Liver (tissue), 8 donors: ENCODE measurements at regions not wholly inside any gene's neighbourhood (a gene's known extent, or its start where the extent isn't known, plus 50 kb on each side); places are given as distances from the start of the nearest gene placed in this dataset.

Experiments used
- DNase-seq: peaks from one replicate; pipeline ENCODE4 v3.0.0-alpha.2; 2017; ENCODE audit warnings: low spot score
- H3K27ac ChIP-seq, 2 donors: one replicate each; pipeline ENCODE4 v1.7.0; 2013; ENCODE audit warnings: inconsistent platforms in 2 of 2, low read length in 2 of 2, control low read depth in 1 of 2, low read depth in 1 of 2, mild to moderate bottlenecking in 1 of 2
- H3K27me3 ChIP-seq, 4 donors: one replicate each; pipeline versions ENCODE4 v1.6.1 to v1.7.0; 2013; ENCODE audit warnings: low read length in 3 of 4, inconsistent platforms in 1 of 4, mild to moderate bottlenecking in 1 of 4, moderate library complexity in 1 of 4; ENCODE audit not compliant: control insufficient read depth in 4 of 4, insufficient read depth in 4 of 4
- H3K36me3 ChIP-seq, 4 donors: one replicate each; pipeline versions ENCODE4 v1.6.1 to v1.7.0; 2013; ENCODE audit warnings: low read length in 3 of 4, mild to moderate bottlenecking in 3 of 4, low read depth in 1 of 4, moderate library complexity in 1 of 4; ENCODE audit not compliant: control insufficient read depth in 4 of 4, insufficient read depth in 3 of 4
- H3K4me1 ChIP-seq, 4 donors: one replicate each; pipeline versions ENCODE4 v1.6.1 to v1.7.0; 2013; ENCODE audit warnings: low read length in 3 of 4, mild to moderate bottlenecking in 3 of 4, moderate library complexity in 1 of 4; ENCODE audit not compliant: control insufficient read depth in 4 of 4, insufficient read depth in 4 of 4
- H3K4me3 ChIP-seq, 3 donors: one replicate each; pipeline versions ENCODE4 v1.6.1 to v1.7.0; 2013; ENCODE audit warnings: low read length in 3 of 3, control low read depth in 1 of 3, low read depth in 1 of 3, mild to moderate bottlenecking in 1 of 3
- H3K9ac ChIP-seq, 2 donors: one replicate each; pipeline ENCODE4 v1.7.0; 2013; ENCODE audit warnings: low read length in 2 of 2, mild to moderate bottlenecking in 2 of 2, moderate library complexity in 2 of 2, control low read depth in 1 of 2, low read depth in 1 of 2
- H3K9me3 ChIP-seq, 4 donors: one replicate each; pipeline versions ENCODE4 v1.6.1 to v1.7.0; 2013; ENCODE audit warnings: low read length in 3 of 4; ENCODE audit not compliant: control insufficient read depth in 4 of 4
- ATF3 ChIP-seq: IDR thresholded peaks from 2 replicates; pipeline ENCODE4 v1.6.1; 2016; ENCODE audit warnings: antibody characterized with exemption
- HNF4A ChIP-seq, 2 donors: conservative IDR thresholded peaks; 2 replicates each; pipeline ENCODE4 v1.6.1; 2016; ENCODE audit warnings: antibody characterized with exemption in 2 of 2, mild to moderate bottlenecking in 2 of 2
- JUND ChIP-seq, 2 donors: IDR thresholded peaks; 2 replicates each; pipeline ENCODE4 v1.6.1; 2016; ENCODE audit warnings: antibody characterized with exemption in 2 of 2
- NR2F2 ChIP-seq: IDR thresholded peaks from 2 replicates; pipeline ENCODE4 v1.6.1; 2016; ENCODE audit warnings: antibody characterized with exemption
- RAD21 ChIP-seq, 2 donors: IDR thresholded peaks; 2 replicates each; pipeline ENCODE4 v1.6.1; 2016; ENCODE audit warnings: antibody characterized with exemption in 2 of 2, mild to moderate bottlenecking in 2 of 2
- REST ChIP-seq: IDR thresholded peaks from 2 replicates; pipeline ENCODE4 v1.6.1; 2016; ENCODE audit warnings: antibody characterized with exemption, mild to moderate bottlenecking
- RXRA ChIP-seq, 2 donors: IDR thresholded peaks; 2 replicates each; pipeline ENCODE4 v1.6.1; 2017 to 2018; ENCODE audit warnings: antibody characterized with exemption in 2 of 2, mild to moderate bottlenecking in 1 of 2
- SP1 ChIP-seq: IDR thresholded peaks from 2 replicates; pipeline ENCODE4 v1.6.1; 2018; ENCODE audit warnings: antibody characterized with exemption, mild to moderate bottlenecking
- TAF1 ChIP-seq: conservative IDR thresholded peaks from 2 replicates; pipeline ENCODE4 v1.6.1; 2016; ENCODE audit warnings: antibody characterized with exemption, mild to moderate bottlenecking
- YY1 ChIP-seq: IDR thresholded peaks from 2 replicates; pipeline ENCODE4 v1.6.1; 2016; ENCODE audit warnings: antibody characterized with exemption, mild to moderate bottlenecking
- ZBTB33 ChIP-seq: IDR thresholded peaks from 2 replicates; pipeline ENCODE4 v1.6.1; 2016; ENCODE audit warnings: antibody characterized with exemption
- WGBS: extraction: QIAGEN DNeasy Blood & Tissue Kit; methylation state at CpG from one replicate; pipeline ENCODE4 v1.1.7; 2013; 5-methylcytosine and 5-hydroxymethylcytosine counted together
- TF ChIP-seq, protein P1 (sequence below): IDR thresholded peaks from 2 replicates; pipeline ENCODE4 v1.6.1; 2016; ENCODE audit warnings: antibody characterized with exemption
- TF ChIP-seq, protein P2 (sequence below): fragments of 150-350 bp; IDR thresholded peaks from 2 replicates; pipeline ENCODE4 v1.5.1; 2017; ENCODE audit warnings: improper control_type of control experiment, low read depth, low read length; ENCODE audit not compliant: missing input control
- donor health status: healthy.
- donor health status: healthy.
- donor health status: healthy.
- donor health status: healthy.
- donor health status: healthy.

DNA sequence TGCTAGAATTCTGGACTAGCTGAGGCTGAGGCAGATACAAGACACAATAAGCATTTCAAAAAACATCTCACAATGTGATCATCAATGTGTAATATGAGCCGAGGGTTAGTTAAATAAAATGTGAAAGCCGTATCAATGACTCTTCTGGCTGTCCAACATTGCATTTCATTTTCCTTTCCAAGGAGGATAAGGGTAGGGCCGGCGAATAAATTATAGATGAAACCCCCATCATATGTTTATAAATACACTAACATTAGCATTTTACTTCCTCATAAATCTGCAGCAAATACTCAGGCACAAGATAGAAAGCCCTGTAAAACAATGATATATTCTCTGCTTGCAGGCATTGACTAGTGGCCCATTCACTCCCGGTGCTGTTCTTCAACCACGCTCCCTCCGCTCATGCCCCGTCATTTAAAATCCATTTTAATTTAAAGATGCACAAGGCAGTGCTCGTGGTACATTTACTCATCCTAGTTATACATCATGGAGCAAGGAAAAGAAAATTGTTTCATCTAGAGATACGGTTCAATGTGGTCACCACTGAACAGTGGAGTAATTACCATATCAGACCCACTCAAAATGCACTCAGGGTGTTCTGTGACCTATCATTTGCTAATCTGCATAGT lies 59.9 kb upstream of the RCN1 start:
- no peaks in the 10 kb centered on the region for H3K4me1 ChIP-seq
- H3K9me3 ChIP-seq: no peaks in the 10 kb centered on the region
- 86% methylated on average over 10 of the region's 10 CpGs for WGBS
- H3K4me3 ChIP-seq: no peak overlapping the region
- H3K27me3 ChIP-seq: peaks cover 0 to 2% (median 0%) of the 10 kb centered on the region in 4 donors
- no peak overlapping the region for H3K9ac ChIP-seq
- H3K36me3 ChIP-seq: no peaks in the 10 kb centered on the region
- TF ChIP-seq HNF4A (conservative IDR thresholded peaks at IDR 0.05) (no peak), ZBTB33 (no peak), JUND (IDR thresholded peaks at IDR 0.05) (no peak), TAF1 (no peak), ATF3 (no peak), RAD21 (IDR thresholded peaks at IDR 0.05) (no peak), REST (no peak), NR2F2 (no peak), RXRA (IDR thresholded peaks at IDR 0.05) (no peak), YY1 (no peak)
- TF ChIP-seq, protein P1, sequence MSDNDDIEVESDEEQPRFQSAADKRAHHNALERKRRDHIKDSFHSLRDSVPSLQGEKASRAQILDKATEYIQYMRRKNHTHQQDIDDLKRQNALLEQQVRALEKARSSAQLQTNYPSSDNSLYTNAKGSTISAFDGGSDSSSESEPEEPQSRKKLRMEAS: no peak
- no peak overlapping the region for H3K27ac ChIP-seq
- DNase-seq: no peak

DNA sequence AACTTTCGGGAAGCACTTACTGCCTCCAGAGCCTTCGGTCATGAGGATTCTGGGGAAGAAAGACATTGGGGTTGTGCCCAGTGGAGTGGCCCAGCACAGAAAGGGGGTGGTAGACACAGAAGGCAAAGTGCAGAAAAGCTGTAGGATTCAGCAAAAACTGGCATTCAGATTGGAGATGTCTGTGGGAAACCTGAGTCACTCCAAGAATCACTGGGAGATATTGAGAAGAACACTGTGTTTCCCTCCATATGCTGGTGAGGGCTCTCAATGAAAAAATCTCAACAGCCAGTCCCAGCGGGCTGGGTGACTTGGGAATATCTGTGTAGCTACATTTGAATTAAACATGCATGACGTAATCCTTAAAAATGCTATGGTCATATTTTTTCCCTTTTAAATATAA lies 61.2 kb upstream of the RCN1 start:
- no peak for TF ChIP-seq TAF1
- no peak for TF ChIP-seq SP1
- no peak for TF ChIP-seq REST
- TF ChIP-seq, protein P2, sequence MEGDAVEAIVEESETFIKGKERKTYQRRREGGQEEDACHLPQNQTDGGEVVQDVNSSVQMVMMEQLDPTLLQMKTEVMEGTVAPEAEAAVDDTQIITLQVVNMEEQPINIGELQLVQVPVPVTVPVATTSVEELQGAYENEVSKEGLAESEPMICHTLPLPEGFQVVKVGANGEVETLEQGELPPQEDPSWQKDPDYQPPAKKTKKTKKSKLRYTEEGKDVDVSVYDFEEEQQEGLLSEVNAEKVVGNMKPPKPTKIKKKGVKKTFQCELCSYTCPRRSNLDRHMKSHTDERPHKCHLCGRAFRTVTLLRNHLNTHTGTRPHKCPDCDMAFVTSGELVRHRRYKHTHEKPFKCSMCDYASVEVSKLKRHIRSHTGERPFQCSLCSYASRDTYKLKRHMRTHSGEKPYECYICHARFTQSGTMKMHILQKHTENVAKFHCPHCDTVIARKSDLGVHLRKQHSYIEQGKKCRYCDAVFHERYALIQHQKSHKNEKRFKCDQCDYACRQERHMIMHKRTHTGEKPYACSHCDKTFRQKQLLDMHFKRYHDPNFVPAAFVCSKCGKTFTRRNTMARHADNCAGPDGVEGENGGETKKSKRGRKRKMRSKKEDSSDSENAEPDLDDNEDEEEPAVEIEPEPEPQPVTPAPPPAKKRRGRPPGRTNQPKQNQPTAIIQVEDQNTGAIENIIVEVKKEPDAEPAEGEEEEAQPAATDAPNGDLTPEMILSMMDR: no peak
- TF ChIP-seq, protein P1: no peak
- no peak for TF ChIP-seq RAD21 (IDR thresholded peaks at IDR 0.05)

More for the DNA sequence above, 61.2 kb upstream of the RCN1 start:
- DNase-seq: no peak
- Histone ChIP-seq H3K27ac (no peak overlapping the region), H3K9ac (no peak overlapping the region), H3K27me3 (peaks cover 0 to 2% (median 0%) of the 10 kb centered on the region in 4 donors), H3K4me1 (no peaks in the 10 kb centered on the region), H3K4me3 (no peak overlapping the region), H3K9me3 (no peaks in the 10 kb centered on the region), H3K36me3 (no peaks in the 10 kb centered on the region)
- WGBS: 83% methylated on average over 4 of the region's 4 CpGs
